ENCODE measurements at regions not wholly inside any gene's neighbourhood (a gene's known extent, or its start where the extent isn't known, plus 50 kb on each side); places are given as distances from the start of the nearest gene placed in this dataset.
"Not testable (repeated sequence)": the region's sequence is repeated elsewhere in the genome, so short reads cannot be mapped to it uniquely, and the experiment has no call there.

GRCh38 chr15:25566545-25566944 lies 127.7 kb upstream of the UBE3A start:
- intact Hi-C loops (cut with micrococcal nuclease) = not testable (repeated sequence)

GRCh38 chr15:25565470-25566264 lies 126.8 kb upstream of the UBE3A start:
- peak; percentile 70 for DNase-seq
- intact Hi-C loops (cut with micrococcal nuclease) = no loop called here
- peak; percentile 86 for ATAC-seq

More at GRCh38 chr15:25566545-25566944, 127.7 kb upstream of the UBE3A start:
- DNase-seq, ATAC-seq: not testable (repeated sequence)

- intact Hi-C loops (cut with micrococcal nuclease) = no loop called here
- DNase-seq (no peak), ATAC-seq (no peak)
These were observed 124.8 kb upstream of the UBE3A start for GRCh38 chr15:25563596-25563995.

- DNase-seq = no peak
- no peak for ATAC-seq
- intact Hi-C loops (cut with micrococcal nuclease) = no loop called here
These were observed 119.1 kb upstream of the UBE3A start for GRCh38 chr15:25557926-25558325.

- DNase-seq = no peak
- ATAC-seq = no peak
- intact Hi-C loops (cut with micrococcal nuclease) = no loop called here
These were observed 117.3 kb upstream of the UBE3A start for GRCh38 chr15:25556136-25556535.

- intact Hi-C loops (cut with micrococcal nuclease) = no loop called here
- DNase-seq (no peak), ATAC-seq (no peak)
These were observed 115.8 kb upstream of the UBE3A start for GRCh38 chr15:25554640-25555039.

GRCh38 chr15:25548600-25548999 lies 109.8 kb upstream of the UBE3A start:
- DNase-seq (no peak), ATAC-seq (peak; percentile 69)
- intact Hi-C loops (cut with micrococcal nuclease) = no loop called here

GRCh38 chr15:25545889-25546288 lies 107.1 kb upstream of the UBE3A start:
- intact Hi-C loops (cut with micrococcal nuclease) = no loop called here
- DNase-seq (no peak), ATAC-seq (no peak)

- ATAC-seq = no peak
- DNase-seq = no peak
- intact Hi-C loops (cut with micrococcal nuclease) = no loop called here
These were observed 106.2 kb upstream of the UBE3A start for GRCh38 chr15:25545017-25545416.

- ATAC-seq (no peak), DNase-seq (no peak)
- intact Hi-C loops (cut with micrococcal nuclease) = no loop called here
These were observed 105.3 kb upstream of the UBE3A start for GRCh38 chr15:25544076-25544475.

- ATAC-seq (peak; percentile 79), DNase-seq (no peak)
- intact Hi-C loops (cut with micrococcal nuclease) = no loop called here
These were observed 104.4 kb upstream of the UBE3A start for GRCh38 chr15:25543196-25543595.

- ATAC-seq (no peak), DNase-seq (no peak)
- intact Hi-C loops (cut with micrococcal nuclease) = no loop called here
These were observed 102.4 kb upstream of the UBE3A start for GRCh38 chr15:25541228-25541627.

- intact Hi-C loops (cut with micrococcal nuclease) = loop anchor here (10.0 kb wide), 1 partner anchor 158 kb away; no protein-coding TSS in a partner anchor
- DNase-seq = no peak
- ATAC-seq = no peak
These were observed 98.2 kb upstream of the UBE3A start for GRCh38 chr15:25536801-25537611.

GRCh38 chr15:25535866-25536265 lies 97.0 kb upstream of the UBE3A start:
- no peak for DNase-seq
- intact Hi-C loops (cut with micrococcal nuclease) = loop anchor here (10.0 kb wide), 1 partner anchor 159 kb away; no protein-coding TSS in a partner anchor
- ATAC-seq = no peak

- DNase-seq (no peak), ATAC-seq (no peak)
- intact Hi-C loops (cut with micrococcal nuclease) = loop anchor here (10.0 kb wide), 1 partner anchor 161 kb away; no protein-coding TSS in a partner anchor
These were observed 95.5 kb upstream of the UBE3A start for GRCh38 chr15:25534293-25534692.

- intact Hi-C loops (cut with micrococcal nuclease) = loop anchor here (10.0 kb wide), 1 partner anchor 162 kb away; no protein-coding TSS in a partner anchor
- ATAC-seq (peak; percentile 98), DNase-seq (no peak)
These were observed 93.7 kb upstream of the UBE3A start for GRCh38 chr15:25532269-25533140.

- intact Hi-C loops (cut with micrococcal nuclease) = loop anchor here (10.0 kb wide), 1 partner anchor 165 kb away; no protein-coding TSS in a partner anchor
- DNase-seq (no peak), ATAC-seq (no peak)
These were observed 91.0 kb upstream of the UBE3A start for GRCh38 chr15:25529774-25530173.

GRCh38 chr15:25527118-25527517 lies 88.3 kb upstream of the UBE3A start:
- DNase-seq (no peak), ATAC-seq (no peak)
- intact Hi-C loops (cut with micrococcal nuclease) = no loop called here

- intact Hi-C loops (cut with micrococcal nuclease) = no loop called here
- DNase-seq (no peak), ATAC-seq (no peak)
These were observed 86.9 kb upstream of the UBE3A start for GRCh38 chr15:25525741-25526140.
